ENCODE measurements at regions not wholly inside any gene's neighbourhood (a gene's known extent, or its start where the extent isn't known, plus 50 kb on each side); places are given as distances from the start of the nearest gene placed in this dataset.
"Not testable (repeated sequence)": the region's sequence is repeated elsewhere in the genome, so short reads cannot be mapped to it uniquely, and the experiment has no call there.

DNA sequence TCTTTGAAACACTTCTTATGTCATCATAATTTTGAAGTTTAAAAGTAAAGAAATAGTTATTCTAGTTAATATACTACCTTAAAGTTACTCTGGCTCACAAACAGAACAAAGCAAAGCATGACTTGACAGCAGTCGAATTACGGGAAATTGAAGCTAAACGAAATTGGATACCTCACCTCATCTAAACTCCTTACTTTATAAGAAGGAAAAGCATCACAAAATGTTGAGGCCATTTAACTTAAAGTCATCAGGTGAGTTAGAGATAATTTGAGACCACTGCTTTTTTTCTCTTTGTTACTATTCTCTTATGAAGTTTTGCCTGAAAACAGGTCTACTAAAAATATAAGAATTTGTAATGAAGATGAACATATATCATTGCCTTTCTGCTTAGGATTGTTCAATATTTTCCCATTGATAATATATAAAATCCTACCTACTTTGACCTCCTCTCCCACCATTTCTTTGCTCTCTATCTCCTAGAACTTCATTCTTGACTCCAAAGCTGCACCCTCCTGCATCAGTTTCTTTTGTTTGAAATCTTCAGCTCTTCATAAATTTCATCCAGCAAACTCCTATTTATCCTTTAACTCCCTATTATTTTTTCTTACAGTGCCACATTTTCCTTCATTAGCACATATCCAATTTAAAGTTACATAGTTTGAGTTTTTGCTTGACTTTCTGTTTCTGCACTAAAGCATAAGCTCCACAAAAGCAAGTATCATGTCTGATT lies 510.7 kb upstream of the ZNF337 start:
- Histone ChIP-seq H3K36me3 (no peaks in the 10 kb centered on the region), H3K9me3 (no peaks in the 10 kb centered on the region), H3K4me1 (peaks cover 0 to 7% (median 2%) of the 10 kb centered on the region in 4 donors), H3K27me3 (peaks cover 47% of the 10 kb centered on the region), H3K4me3 (no peak overlapping the region), H3K27ac (no peak overlapping the region)
- TF ChIP-seq POLR2A (IDR thresholded peaks at IDR 0.05) (no peak), EP300 (IDR thresholded peaks at IDR 0.05; ENCODE audit: low read depth) (no peak), POLR2AphosphoS5 (IDR thresholded peaks at IDR 0.05) (no peak)
- TF ChIP-seq, protein P1, sequence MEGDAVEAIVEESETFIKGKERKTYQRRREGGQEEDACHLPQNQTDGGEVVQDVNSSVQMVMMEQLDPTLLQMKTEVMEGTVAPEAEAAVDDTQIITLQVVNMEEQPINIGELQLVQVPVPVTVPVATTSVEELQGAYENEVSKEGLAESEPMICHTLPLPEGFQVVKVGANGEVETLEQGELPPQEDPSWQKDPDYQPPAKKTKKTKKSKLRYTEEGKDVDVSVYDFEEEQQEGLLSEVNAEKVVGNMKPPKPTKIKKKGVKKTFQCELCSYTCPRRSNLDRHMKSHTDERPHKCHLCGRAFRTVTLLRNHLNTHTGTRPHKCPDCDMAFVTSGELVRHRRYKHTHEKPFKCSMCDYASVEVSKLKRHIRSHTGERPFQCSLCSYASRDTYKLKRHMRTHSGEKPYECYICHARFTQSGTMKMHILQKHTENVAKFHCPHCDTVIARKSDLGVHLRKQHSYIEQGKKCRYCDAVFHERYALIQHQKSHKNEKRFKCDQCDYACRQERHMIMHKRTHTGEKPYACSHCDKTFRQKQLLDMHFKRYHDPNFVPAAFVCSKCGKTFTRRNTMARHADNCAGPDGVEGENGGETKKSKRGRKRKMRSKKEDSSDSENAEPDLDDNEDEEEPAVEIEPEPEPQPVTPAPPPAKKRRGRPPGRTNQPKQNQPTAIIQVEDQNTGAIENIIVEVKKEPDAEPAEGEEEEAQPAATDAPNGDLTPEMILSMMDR (IDR thresholded peaks at IDR 0.05) = no peak
- intact Hi-C loops (cut with DNase I; ENCODE audit: low total_unique reads) = no loop called here
- WGBS, 2 donors (ENCODE audit: low coverage in 1 of 2) = 59 to 65% methylated on average over 3 of the region's 3 CpGs
- no peak for DNase-seq
- in situ Hi-C loops (cut with MboI; ENCODE audit: low pct_ligation_motif_present in 1 of 4, low pct_unique_long_range_greater_than_20kb in 1 of 4, low sequenced_read_pairs in 3 of 4) = no loop called here

DNA sequence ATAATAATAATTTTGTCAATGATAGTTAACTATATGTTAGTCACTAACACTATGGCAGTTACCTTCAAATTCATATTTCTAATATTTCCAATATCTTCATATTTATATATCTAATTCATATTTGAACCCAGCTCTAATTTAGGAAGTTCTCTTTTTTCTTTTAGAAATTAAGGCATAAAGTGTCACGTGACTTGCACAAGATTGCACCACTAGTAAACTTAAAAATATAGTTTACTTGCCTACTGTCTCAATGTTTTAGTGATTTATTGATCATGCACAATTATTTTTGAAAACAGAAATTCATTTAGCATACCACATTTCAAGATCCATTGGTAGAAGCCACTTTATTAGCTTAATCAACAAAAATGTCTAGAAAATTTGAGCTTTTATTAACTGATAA lies 508.7 kb upstream of the ZNF337 start:
- Histone ChIP-seq H3K36me3 (no peaks in the 10 kb centered on the region), H3K27me3 (peaks cover 47% of the 10 kb centered on the region), H3K4me3 (no peak overlapping the region), H3K9me3 (no peaks in the 10 kb centered on the region), H3K27ac (no peak overlapping the region), H3K4me1 (peaks cover 0 to 7% (median 2%) of the 10 kb centered on the region in 4 donors)
- TF ChIP-seq POLR2A (IDR thresholded peaks at IDR 0.05) (no peak), EP300 (IDR thresholded peaks at IDR 0.05; ENCODE audit: low read depth) (no peak), POLR2AphosphoS5 (IDR thresholded peaks at IDR 0.05) (no peak)
- TF ChIP-seq, protein P1 (IDR thresholded peaks at IDR 0.05) = no peak
- intact Hi-C loops (cut with DNase I; ENCODE audit: low total_unique reads) (no loop called here), in situ Hi-C loops (cut with MboI; ENCODE audit: low pct_ligation_motif_present in 1 of 4, low pct_unique_long_range_greater_than_20kb in 1 of 4, low sequenced_read_pairs in 3 of 4) (no loop called here)
- DNase-seq = no peak
- WGBS, 2 donors (ENCODE audit: low coverage in 1 of 2) = 29 to 58% methylated on average over 1 of the region's 1 CpG

DNA sequence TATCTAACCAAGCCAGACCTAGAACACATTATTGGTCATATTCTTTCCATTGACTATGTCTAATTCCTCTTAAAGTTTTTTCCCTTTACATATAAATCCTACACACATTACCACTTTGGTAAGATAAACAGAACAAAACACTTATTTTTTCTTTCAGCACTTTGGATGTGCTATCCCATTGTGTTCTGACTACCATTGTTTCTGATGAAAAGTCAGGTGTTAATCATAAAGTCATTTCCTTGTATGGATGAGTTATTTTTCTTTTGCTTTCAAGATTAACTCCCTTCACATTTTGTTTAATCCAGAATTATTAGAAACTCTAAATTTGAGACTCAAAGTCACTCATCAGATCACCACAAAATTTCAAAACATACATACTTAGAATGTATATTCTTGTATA lies 504.4 kb upstream of the ZNF337 start:
- H3K4me3 ChIP-seq; DNase-seq; H3K9me3 ChIP-seq; H3K27ac ChIP-seq; H3K27me3 ChIP-seq; H3K36me3 ChIP-seq; intact Hi-C loops (cut with DNase I; ENCODE audit: low total_unique reads); in situ Hi-C loops (cut with MboI; ENCODE audit: low pct_ligation_motif_present in 1 of 4, low pct_unique_long_range_greater_than_20kb in 1 of 4, low sequenced_read_pairs in 3 of 4); H3K4me1 ChIP-seq: not testable (repeated sequence)

DNA sequence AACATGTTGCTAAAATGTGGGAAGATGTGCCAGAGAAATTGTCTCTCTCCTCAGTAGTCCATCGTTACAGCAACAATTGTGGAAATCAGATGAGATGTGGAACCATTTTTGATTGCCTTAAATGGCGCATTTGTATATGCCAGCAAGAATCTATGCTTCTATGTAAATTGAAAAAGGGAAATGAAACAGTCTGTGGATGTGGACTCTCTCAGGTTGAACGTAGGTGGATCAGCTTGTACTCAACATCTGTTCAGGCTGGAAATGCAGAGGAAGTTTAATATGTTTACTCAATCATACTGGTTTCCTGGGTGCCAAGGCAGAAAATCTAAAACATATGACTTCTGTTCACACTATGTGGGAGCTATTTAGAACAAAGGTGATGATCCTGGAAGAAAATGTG lies 490.7 kb upstream of the ZNF337 start:
- in situ Hi-C loops (cut with MboI; ENCODE audit: low pct_ligation_motif_present in 1 of 4, low pct_unique_long_range_greater_than_20kb in 1 of 4, low sequenced_read_pairs in 3 of 4); H3K36me3 ChIP-seq; H3K4me3 ChIP-seq; H3K27ac ChIP-seq; DNase-seq; H3K4me1 ChIP-seq; H3K27me3 ChIP-seq; intact Hi-C loops (cut with DNase I; ENCODE audit: low total_unique reads); H3K9me3 ChIP-seq: not testable (repeated sequence)
- 42 to 59% methylated on average over 2 to 3 of the region's 3 CpGs for WGBS, 2 donors (ENCODE audit: low coverage in 1 of 2)

DNA sequence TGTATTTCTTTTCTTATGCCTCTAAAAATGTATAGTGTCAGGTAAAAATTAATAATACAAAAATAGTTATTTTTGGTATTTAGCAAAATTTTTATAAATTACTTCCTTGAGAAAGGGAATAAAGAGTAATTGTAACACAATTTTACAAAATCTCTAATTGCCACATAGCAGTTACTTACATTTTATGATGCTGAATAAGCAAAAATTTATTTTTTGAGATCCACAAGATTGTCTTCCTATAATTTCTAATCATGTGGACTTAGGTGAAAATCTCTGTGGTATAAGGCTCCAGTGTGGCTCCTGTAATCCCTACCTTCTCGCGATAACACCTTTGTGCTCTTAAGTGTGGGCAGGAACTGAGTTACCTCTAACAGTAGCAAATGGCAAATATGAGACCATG lies 487.1 kb upstream of the ZNF337 start:
- H3K4me3 ChIP-seq; H3K27me3 ChIP-seq; intact Hi-C loops (cut with DNase I; ENCODE audit: low total_unique reads); DNase-seq; in situ Hi-C loops (cut with MboI; ENCODE audit: low pct_ligation_motif_present in 1 of 4, low pct_unique_long_range_greater_than_20kb in 1 of 4, low sequenced_read_pairs in 3 of 4); H3K36me3 ChIP-seq; H3K4me1 ChIP-seq; H3K27ac ChIP-seq; H3K9me3 ChIP-seq: not testable (repeated sequence)
- WGBS, 2 donors (ENCODE audit: low coverage in 1 of 2) = 90 to 97% methylated on average over 2 of the region's 2 CpGs

DNA sequence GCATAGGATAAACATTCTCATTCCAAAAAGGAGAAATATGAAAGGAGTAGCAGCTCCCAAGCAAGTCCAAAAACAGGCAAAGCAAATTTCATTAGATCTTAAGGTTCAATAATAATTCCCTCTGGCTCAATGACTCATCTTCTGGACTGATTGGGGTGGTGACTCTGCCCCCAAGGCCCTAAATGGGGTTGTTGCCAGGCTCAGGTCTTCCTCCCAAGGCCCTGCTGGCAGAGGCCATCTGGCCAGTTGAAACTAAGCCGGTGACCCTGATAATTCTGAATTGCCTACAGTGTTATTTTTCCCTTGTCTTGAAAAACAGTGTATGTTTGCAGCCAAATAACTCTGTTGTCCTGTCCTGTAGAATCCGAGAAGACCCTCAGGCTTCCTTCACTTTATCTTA lies 484.7 kb upstream of the ZNF337 start:
- 65 to 85% methylated on average over 2 of the region's 2 CpGs for WGBS, 2 donors (ENCODE audit: low coverage in 1 of 2)

DNA sequence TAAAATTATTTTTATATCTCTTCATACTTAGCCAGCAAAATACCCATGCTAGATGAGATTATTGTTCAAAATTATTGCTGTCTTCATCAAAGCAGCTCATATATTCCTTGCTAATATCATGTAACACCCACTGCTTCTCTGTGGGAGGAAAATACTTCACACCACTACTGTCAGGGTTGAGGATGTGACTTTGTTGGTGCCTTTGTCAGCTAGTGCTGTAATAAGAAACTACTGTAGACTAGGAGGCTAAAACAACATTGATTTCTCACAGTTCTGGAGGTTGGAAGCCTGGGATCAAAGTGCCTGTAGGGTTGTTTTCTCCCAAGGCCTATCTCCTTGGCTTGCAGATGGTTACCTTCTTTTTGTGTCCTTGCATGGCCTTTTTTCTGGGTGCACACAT lies 475.2 kb upstream of the ZNF337 start:
- H3K9me3 ChIP-seq; H3K27ac ChIP-seq; DNase-seq; in situ Hi-C loops (cut with MboI; ENCODE audit: low pct_ligation_motif_present in 1 of 4, low pct_unique_long_range_greater_than_20kb in 1 of 4, low sequenced_read_pairs in 3 of 4); H3K4me3 ChIP-seq; intact Hi-C loops (cut with DNase I; ENCODE audit: low total_unique reads); H3K27me3 ChIP-seq; H3K36me3 ChIP-seq; H3K4me1 ChIP-seq: not testable (repeated sequence)

More for the DNA sequence above, 484.7 kb upstream of the ZNF337 start:
- DNase-seq; H3K4me3 ChIP-seq; H3K27me3 ChIP-seq; H3K36me3 ChIP-seq; in situ Hi-C loops (cut with MboI; ENCODE audit: low pct_ligation_motif_present in 1 of 4, low pct_unique_long_range_greater_than_20kb in 1 of 4, low sequenced_read_pairs in 3 of 4); H3K9me3 ChIP-seq; intact Hi-C loops (cut with DNase I; ENCODE audit: low total_unique reads); H3K4me1 ChIP-seq; H3K27ac ChIP-seq: not testable (repeated sequence)

Data from transverse colon (tissue), 4 donors.